Panc1 (cell line): ENCODE measurements at regions not wholly inside any gene's neighbourhood (a gene's known extent, or its start where the extent isn't known, plus 50 kb on each side); places are given as distances from the start of the nearest gene placed in this dataset.

Experiments
- CTCF ChIP-seq: fragments of 450-650 bp; IDR thresholded peaks from 2 replicates; pipeline ENCODE4 v1.5.1; 2017; ENCODE audit warnings: mild to moderate bottlenecking
- POLR2AphosphoS5 ChIP-seq: IDR thresholded peaks from 2 replicates; pipeline ENCODE4 v1.6.1; 2012; ENCODE audit warnings: mild to moderate bottlenecking, low read depth, low read length, moderate library complexity
- REST ChIP-seq, 2 experiments: IDR thresholded peaks; 2 replicates each; pipeline ENCODE4 v1.6.1; 2011 to 2012; ENCODE audit warnings: low read depth in 2 of 2, control low read depth in 1 of 2, low read length in 1 of 2, mild to moderate bottlenecking in 1 of 2, moderate library complexity in 1 of 2; ENCODE audit not compliant: insufficient read depth in 1 of 2
- SIN3A ChIP-seq: IDR thresholded peaks from 2 replicates; pipeline ENCODE4 v1.6.1; 2012; ENCODE audit warnings: low read depth, mild to moderate bottlenecking, low read length, moderate library complexity, borderline replicate concordance; ENCODE audit not compliant: insufficient read depth
- TCF7L2 ChIP-seq: IDR thresholded peaks from 2 replicates; pipeline ENCODE4 v1.6.1; 2011; ENCODE audit warnings: mild to moderate bottlenecking, low read depth, low read length, inconsistent platforms

- no peak for TF ChIP-seq REST (IDR thresholded peaks at IDR 0.05; ENCODE audit: insufficient read depth in 1 of 2, low read depth in 2 of 2, low read length in 1 of 2)
- TF ChIP-seq CTCF = no peak
- no peak for TF ChIP-seq POLR2AphosphoS5
- TF ChIP-seq TCF7L2 = no peak
- no peak for TF ChIP-seq SIN3A
Measured at GRCh38 chr13:72120632-72121031, 253.6 kb upstream of the DACH1 start.
